GM19372 (cell line): ENCODE measurements at regions not wholly inside any gene's neighbourhood (a gene's known extent, or its start where the extent isn't known, plus 50 kb on each side); places are given as distances from the start of the nearest gene placed in this dataset.
A peak's percentile ranks its signal among the peaks of the same experiment; 100 is the strongest.

Source experiments
- ATAC-seq: cut with Tn5 transposase; IDR thresholded peaks from one replicate; pipeline ENCODE4 v1.9.1; 2021; ENCODE audit warnings: mild to moderate bottlenecking, low read depth, moderate library complexity; ENCODE audit not compliant: unreplicated experiment

DNA sequence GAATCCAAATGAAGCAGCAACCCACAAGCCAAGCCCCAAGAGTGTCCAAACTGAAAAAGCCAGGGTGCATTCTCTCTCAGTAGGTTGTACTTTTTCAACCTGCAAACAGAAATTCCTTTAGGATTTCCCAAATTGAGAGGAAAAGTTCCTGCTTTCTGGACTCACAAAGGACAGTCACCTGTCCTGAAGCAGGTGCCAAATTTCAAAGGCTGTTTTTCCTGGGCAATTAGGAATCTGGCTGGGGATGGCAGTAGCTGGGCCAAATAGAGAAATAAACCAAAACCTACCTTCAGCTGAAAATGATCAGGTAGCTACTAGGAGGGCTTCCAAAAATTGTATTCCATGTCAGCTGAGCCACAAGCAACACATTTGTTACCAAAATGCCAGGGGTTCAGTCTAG is 83.1 kb upstream of the TP63 start:
- ATAC-seq, result no peak

DNA sequence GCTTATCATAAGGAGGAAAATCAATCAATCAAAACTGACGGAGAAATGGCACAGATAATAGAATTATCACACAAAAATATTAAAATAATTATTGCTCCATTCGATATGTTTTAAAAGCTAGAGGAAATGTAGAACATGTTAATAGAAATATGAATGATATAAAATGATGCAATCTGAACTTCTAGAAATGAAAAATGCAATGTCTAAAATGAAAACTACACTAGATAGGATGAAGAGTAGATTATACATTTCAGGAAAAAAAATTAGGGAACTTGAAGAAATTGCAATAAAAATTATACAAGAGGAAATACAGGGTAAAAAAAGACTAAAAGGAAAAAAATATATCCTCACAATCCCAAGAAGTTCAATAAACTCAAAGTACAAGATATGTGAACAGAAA is 80.2 kb upstream of the TP63 start:
- no peak for ATAC-seq

DNA sequence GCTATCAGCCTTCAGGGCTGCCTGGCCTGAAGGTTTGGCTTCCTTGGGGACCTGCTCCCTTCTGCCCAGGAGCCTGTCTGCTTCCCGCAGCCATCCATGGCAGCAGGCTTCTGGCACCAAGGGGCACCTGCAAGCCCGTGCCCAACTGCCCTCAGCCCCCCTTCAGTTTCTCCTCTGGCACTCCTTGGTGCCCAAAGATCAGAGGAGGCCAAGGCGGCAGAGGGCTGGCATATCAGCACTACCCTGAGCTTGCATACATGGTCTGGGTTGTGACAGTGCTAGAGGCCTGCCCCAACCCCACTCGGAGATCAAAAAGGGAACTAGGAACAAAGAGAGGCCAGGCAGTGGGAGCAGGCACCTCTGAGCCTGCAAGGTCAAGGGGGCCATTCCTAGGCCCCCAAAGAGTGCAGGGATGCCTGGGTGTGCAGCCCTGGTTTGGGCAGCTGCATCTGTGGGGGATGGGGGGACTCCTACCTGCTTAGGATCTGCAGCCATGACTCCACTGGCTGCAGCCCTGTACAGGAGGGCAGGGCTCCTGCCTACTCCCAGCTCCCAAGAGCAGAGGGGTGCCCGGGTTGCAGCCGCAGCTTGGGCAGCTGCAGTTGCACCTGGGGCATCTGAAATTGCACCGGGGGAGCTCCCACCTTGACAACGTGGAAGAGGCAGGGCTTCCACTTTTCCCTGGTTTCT is 76.2 kb upstream of the TP63 start:
- ATAC-seq, result no peak

DNA sequence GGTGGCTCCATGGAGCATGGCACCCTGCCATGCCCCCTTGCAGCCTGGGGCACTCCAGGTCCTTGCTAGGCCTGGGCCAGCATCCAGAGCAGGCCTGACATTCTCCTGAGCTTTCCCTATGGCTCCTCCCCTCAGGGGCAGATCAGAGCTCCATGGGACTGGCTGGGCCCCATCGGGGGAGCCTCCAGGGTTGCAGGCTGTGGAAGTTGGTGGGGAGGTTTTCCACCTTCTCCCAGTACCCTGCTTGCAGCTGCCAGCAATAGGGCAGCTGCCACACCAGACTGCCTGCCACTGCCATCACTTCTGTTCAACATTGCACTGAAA is 75.7 kb upstream of the TP63 start:
- no peak for ATAC-seq

DNA sequence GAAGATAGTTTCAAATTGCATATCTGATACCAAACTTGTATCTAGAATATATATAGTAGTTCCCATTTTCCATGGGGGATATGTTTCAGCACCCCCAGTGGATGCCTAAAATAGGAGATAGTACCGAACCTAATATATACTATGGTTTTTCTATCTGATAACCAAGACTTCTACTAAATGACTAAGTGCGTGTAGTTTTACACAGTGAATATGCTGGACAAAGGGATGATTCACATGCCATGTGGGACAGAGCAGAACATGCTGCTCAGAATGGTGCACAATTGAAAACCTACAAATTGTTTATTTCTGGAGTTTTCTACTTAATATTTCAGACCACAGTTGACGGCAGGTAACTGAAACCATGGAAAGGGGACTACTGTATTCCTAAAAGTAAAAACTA is 73.4 kb upstream of the TP63 start:
- ATAC-seq, result no peak

DNA sequence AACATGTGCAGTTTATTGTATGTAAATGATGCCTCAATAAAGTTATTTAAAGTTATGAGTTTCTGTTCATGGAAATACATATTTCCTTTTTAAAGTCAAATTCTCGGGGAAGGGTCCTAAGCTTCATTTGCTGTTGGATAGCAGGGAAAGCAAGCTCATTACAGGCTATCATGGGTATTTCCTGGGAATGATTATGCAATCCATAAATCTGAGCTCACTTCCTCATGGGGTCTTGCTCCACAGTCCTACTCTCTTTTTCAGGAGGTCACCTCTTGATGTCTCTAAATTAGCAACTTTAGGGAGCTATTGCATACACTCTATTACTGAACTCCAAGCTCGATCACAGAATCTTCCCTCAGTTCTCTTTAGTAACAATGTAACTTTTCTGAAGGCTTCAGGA is 69.9 kb upstream of the TP63 start:
- ATAC-seq, result no peak

- ATAC-seq, result peak; percentile 74
These were observed 67.2 kb upstream of the TP63 start for GRCh38 chr3:189563853-189564563.

DNA sequence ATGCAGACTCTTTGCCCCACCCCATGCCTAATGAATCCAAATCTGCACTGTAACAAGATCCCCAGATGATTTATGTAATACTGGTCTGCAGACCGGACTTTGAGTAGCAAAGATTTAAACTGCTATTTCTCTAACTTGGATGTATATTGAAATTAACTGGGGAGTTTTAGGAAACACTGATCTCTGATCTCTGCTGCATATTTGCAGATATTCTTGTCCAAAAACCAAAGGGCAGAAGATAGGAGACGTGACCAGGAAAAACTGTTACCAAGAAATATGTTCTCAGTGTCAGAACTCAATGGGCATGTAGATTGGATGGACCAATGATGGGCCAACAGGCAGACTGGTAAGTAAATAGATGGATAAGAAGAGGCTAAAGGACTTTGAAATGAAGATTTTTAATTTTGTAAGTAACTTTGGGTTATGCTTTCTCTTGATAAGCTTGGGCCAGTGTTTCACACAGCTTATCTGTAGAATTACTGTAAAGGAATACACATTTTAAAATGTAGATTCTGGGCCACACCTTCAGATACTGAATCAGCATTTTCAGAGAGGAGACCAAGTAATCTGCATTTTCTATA is 64.5 kb upstream of the TP63 start:
- no peak for ATAC-seq

DNA sequence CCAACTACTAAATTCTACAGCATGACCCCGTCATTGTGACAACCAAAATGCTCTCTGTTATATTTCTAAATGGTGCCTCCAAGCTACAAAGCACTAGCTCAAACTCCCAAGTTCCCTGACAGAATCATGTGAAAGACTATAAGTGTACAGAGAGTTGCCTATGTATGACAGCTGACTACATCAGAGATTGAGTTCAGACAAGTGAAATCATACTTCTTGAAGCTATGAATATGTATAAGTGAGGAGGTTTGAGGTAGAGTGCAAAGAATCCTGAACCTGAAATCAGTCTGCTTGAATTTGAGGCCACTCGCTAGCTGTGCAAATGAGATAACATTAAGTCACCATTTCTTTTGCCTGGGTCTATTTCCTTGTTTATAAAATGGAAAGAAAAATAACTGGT is 63.9 kb upstream of the TP63 start:
- peak; percentile 0 for ATAC-seq

- ATAC-seq, result peak; percentile 36
These were observed 63.3 kb upstream of the TP63 start for GRCh38 chr3:189567766-189568420.

DNA sequence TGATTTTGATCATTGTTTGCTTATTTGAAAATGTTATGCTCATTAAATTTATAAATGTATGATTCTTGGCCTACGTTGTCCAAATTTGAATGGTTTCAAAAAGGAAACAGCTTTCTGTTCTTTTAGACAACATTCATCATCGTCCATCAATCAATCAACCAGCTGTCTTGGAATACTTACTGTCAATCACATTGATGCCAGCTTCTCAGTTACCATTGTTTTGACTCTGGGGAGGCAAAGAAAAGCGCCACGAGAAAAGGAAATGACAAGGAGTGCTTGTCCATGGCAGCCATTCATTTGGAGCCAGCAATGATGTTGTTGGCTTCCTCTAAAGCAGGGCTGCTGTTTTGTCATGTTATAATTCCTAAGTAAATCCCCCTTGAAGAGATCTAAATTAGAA is 62.2 kb upstream of the TP63 start:
- ATAC-seq, result no peak

DNA sequence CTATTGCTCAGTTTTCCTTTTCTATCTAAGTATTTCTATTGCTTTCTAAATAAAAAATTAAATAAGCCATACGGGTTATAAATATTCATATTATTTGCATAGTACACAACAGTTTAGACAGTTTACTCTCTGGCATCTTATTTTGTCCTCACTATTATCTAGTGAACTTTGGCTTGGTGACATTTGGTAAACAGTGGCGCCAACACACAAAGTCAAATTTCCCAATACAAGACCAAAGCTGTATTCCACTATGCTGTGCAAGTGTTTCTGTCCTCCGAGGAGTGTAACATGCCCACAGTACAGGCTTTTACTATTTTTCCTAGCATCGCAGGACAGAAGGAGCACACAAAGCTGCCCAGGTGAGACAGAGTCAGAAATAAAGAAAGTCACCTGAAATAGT is 61.7 kb upstream of the TP63 start:
- no peak for ATAC-seq

- ATAC-seq, result peak; percentile 45
These were observed 60.3 kb upstream of the TP63 start for GRCh38 chr3:189570916-189571315.

DNA sequence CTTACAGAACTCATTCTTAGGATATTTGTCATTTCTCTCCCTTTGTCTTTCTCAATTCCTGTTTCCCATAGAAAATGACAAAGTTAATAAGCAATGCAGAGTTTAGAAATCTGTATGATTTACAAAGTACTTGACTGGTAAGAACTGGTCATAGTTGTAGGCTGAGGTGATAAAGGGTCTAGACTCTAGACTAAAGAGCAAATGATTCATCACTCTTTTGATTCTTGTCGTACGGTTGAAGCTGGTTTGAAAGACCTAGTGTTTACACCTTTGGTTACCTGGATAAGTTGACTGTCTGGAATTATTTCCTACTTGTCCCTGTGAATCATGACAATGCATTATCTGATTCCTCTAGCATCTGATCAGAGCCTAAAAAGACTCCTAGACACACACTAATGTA is 58.9 kb upstream of the TP63 start:
- ATAC-seq, result no peak

DNA sequence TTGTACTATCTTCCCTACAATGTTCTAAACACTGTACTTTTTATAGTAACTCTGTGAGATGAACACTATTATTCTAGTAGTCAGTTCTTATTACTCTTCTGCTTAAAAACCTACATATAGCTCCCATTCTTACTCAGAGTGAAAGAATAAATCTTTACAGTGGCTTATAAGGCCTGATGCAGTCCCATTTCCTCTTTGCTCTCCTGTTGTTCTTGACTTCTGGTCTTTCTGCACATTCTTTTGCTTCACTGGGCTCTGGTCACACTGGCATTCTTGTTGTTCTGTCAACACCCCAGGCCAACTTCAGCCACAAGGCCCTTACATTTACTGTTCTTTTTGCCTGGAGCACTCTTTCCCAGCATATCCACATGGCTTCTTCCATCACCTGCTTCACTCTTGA is 58.2 kb upstream of the TP63 start:
- peak; percentile 38 for ATAC-seq

DNA sequence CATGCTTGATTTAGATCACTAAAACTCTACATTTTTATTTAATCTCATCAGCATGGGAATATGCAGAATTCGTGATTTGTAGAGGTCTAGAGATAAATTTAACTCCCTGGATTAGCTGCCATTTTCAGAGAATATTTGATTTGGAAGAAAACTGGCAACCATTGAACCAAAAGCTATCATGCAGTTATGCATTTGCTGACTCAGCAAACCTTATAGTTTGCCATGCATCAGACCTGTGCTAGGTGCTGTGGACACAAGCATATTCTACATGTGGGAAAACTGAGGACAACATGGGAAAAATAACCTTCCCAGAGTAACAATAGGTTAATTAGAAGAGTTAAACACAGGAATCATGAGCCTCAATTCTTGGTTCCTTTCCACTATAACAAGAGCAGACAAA is 54.7 kb upstream of the TP63 start:
- no peak for ATAC-seq

- ATAC-seq, result no peak
These were observed 53.9 kb upstream of the TP63 start for GRCh38 chr3:189577050-189577951.

DNA sequence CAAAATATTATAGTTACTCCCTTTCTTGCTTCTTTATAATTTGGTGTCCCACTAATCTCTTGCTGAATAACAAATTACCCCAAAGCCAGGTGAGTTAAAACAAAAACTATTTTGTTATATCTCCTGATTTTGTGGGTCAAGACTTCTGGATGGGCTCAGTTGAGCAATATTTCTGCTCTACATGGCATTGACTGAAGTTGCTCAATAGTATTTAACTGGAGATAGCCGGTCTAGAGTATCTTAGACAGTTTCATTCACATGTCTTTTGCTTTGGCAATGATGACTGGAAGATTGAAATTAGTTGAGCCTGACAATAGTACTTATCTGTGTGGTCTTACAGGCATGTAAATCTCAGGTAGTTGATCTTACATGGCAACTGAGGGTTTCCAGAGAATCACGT is 51.0 kb upstream of the TP63 start:
- no peak for ATAC-seq
